Cardiac fibroblast (primary cell): ENCODE measurements at regions not wholly inside any gene's neighbourhood (a gene's known extent, or its start where the extent isn't known, plus 50 kb on each side); places are given as distances from the start of the nearest gene placed in this dataset.

Source experiments
- DNase-seq, 2 donors: peaks; one replicate each; pipeline versions ENCODE4 v3.0.0 to v3.0.0-alpha.2; 2010; ENCODE audit warnings: low read depth in 2 of 2
- H3K4me3 ChIP-seq, 2 donors: replicated peaks in 1 of 2; 1 replicate in 1 of 2; 2 replicates in 1 of 2; pipeline ENCODE4 v1.5.1; 2011; ENCODE audit warnings: low read depth in 2 of 2, low read length in 2 of 2, mild to moderate bottlenecking in 2 of 2, moderate library complexity in 1 of 2
- CTCF ChIP-seq: IDR thresholded peaks from one replicate; pipeline ENCODE4 v1.5.1; 2011; ENCODE audit warnings: low read depth, mild to moderate bottlenecking, low read length, inconsistent platforms

- no peak for DNase-seq
- no peak for TF ChIP-seq CTCF
- no peak overlapping the region for H3K4me3 ChIP-seq
These were observed 227.2 kb downstream of the BTG1 start for GRCh38 chr12:91918431-91918830.

GRCh38 chr12:91914701-91915100, 230.9 kb downstream of the BTG1 start:
- no peak overlapping the region for H3K4me3 ChIP-seq
- DNase-seq = no peak
- no peak for TF ChIP-seq CTCF

GRCh38 chr12:91913651-91914050, 232.0 kb downstream of the BTG1 start:
- H3K4me3 ChIP-seq = no peak overlapping the region
- DNase-seq = peak in 1 of 2 donors; percentile 73
- TF ChIP-seq CTCF = no peak

- DNase-seq = no peak
- no peak for TF ChIP-seq CTCF
- H3K4me3 ChIP-seq = no peak overlapping the region
These were observed 232.5 kb downstream of the BTG1 start for GRCh38 chr12:91913124-91913523.

GRCh38 chr12:91912178-91912577, 233.5 kb downstream of the BTG1 start:
- TF ChIP-seq CTCF = no peak
- H3K4me3 ChIP-seq = no peak overlapping the region
- DNase-seq = no peak

- no peak for DNase-seq
These were observed 234.7 kb downstream of the BTG1 start for GRCh38 chr12:91910871-91911388.

More at GRCh38 chr12:91910871-91911388, 234.7 kb downstream of the BTG1 start:
- no peak overlapping the region for H3K4me3 ChIP-seq
- TF ChIP-seq CTCF = no peak
